Muscle layer of colon (tissue), 2 donors: ENCODE measurements at regions not wholly inside any gene's neighbourhood (a gene's known extent, or its start where the extent isn't known, plus 50 kb on each side); places are given as distances from the start of the nearest gene placed in this dataset.

Source experiments
- H3K27ac ChIP-seq: one replicate; pipeline ENCODE4 v1.7.0; 2013; ENCODE audit warnings: low read depth, mild to moderate bottlenecking, low read length, moderate library complexity
- H3K27me3 ChIP-seq, 2 donors: one replicate each; pipeline ENCODE4 v1.7.0; 2013; ENCODE audit warnings: low read length in 2 of 2, mild to moderate bottlenecking in 2 of 2; ENCODE audit not compliant: insufficient read depth in 2 of 2, control insufficient read depth in 1 of 2
- H3K36me3 ChIP-seq: one replicate; pipeline ENCODE4 v1.7.0; 2013; ENCODE audit warnings: mild to moderate bottlenecking, low read length; ENCODE audit not compliant: insufficient read depth
- H3K4me1 ChIP-seq: one replicate; pipeline ENCODE4 v1.7.0; 2013; ENCODE audit warnings: mild to moderate bottlenecking, low read length; ENCODE audit not compliant: insufficient read depth
- H3K4me3 ChIP-seq, 2 donors: one replicate each; pipeline ENCODE4 v1.7.0; 2013; ENCODE audit warnings: low read length in 2 of 2, low read depth in 1 of 2, mild to moderate bottlenecking in 1 of 2, moderate library complexity in 1 of 2
- H3K9ac ChIP-seq: one replicate; pipeline ENCODE4 v1.7.0; 2013; ENCODE audit warnings: low read length
- H3K9me3 ChIP-seq: one replicate; pipeline ENCODE4 v1.7.0; 2013; ENCODE audit warnings: mild to moderate bottlenecking, low read length
- donor health status: abdominal sarcoma.
- donor health status: Adenocarcinoma of cecum.

DNA sequence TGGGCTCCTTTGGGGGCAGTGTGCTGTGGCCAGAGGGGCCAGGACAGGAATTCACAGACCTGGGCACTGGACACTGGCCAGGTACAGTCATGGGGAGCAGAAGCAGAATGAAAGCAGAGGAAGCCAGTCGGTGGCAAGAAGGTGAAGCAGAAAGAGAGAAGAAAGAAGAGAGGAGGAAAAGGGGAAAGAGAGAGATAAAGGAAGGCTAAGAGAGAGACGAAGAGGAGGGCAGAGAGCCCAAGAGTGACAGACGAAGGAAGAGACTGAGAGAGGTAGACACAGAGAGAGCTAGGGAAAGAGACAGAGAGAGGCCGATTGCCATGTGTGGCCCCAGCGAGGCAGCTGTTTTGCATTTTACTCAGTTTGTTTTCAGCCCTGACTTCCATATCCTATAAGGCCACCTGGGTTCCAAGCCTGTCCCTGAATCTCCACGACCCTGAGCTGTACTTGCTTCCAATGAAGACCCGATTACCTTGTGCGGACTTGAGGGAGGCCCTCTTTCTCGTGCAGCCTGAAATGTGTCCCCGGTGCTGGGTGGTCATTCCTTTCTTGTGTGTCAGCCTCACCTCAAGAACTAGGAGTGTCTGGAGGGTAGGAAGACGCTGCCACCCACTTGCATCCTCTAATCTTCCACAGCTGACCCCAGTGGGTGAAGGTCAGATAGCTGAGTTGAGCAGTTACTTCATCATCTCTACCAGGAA, 73.9 kb downstream of the LSM3 start:
- Histone ChIP-seq H3K9me3 (no peaks in the 10 kb centered on the region), H3K27me3 (no peaks in the 10 kb centered on the region), H3K4me3 (no peak overlapping the region), H3K27ac (no peak overlapping the region), H3K36me3 (no peaks in the 10 kb centered on the region), H3K9ac (no peak overlapping the region), H3K4me1 (no peaks in the 10 kb centered on the region)

DNA sequence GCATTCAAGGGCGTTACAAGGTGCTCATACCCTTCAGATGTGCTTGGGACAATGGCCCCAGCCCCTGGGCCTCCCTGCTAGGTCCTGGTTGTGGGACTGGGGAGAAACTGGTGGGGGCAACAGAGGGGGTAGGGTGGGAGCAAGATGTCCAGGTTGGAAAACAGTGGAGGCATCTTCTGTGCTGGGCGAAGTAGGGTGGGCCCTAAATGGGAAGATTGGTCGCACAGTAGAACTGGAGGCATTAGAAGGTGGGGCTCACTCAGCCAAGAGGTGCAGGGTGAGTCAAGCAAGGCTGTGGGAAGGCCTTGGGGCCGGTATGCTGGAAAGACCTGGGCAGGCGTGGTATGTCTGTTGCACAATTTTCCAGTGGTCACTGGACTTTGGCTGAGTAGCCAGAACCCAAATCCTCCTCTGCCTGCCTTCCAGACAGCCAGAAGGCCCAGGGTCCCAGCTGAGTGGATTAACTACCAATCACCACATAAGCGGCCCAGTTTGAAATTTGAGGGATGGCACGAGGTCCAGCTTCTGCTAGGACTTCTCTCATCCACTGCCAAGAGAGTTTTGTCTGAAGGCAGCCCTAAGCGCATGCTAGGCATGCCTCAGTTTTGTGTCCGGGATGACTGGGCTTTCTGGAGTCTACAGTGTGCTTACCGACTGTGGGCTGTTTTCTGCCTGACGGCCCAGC, 74.5 kb downstream of the LSM3 start:
- no peaks in the 10 kb centered on the region for H3K27me3 ChIP-seq
- no peak overlapping the region for H3K27ac ChIP-seq
- no peak overlapping the region for H3K9ac ChIP-seq
- H3K36me3 ChIP-seq = no peaks in the 10 kb centered on the region
- no peak overlapping the region for H3K4me3 ChIP-seq
- no peaks in the 10 kb centered on the region for H3K9me3 ChIP-seq
- H3K4me1 ChIP-seq = no peaks in the 10 kb centered on the region

DNA sequence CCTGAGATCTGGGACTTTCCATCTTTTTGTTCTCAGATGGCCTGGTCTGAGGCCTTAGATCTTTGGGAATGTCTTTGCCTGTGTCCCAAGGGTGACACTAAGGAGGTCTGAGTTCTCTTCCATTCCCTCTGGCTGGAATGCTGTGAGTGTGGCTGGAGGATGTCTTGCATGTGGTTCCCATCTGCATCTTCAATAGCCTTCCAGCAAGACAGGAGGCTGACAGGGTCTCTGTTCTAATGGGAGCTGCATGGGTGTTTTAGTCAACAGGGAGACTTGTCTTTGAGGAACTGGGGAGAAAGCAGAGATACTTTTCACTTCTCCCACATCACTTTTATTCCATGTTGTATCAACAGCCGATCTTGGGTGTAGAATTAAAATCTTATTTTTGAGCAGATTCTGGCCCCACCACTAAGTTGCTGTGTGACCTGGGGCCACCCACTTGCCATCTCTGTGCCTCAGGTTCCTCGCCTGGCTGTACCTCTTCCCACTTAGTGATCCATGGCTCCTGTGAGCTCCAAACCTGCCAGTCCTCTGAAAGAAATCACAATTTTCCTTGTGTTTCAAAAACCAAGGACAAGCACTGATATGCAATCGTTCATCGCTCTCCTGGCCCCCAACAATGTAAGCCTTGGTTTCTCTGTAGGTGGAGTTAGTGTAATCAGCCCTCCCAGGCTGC, 75.2 kb downstream of the LSM3 start:
- H3K9ac ChIP-seq = no peak overlapping the region
- no peaks in the 10 kb centered on the region for H3K27me3 ChIP-seq
- no peaks in the 10 kb centered on the region for H3K36me3 ChIP-seq
- H3K27ac ChIP-seq = no peak overlapping the region
- no peaks in the 10 kb centered on the region for H3K4me1 ChIP-seq
- no peaks in the 10 kb centered on the region for H3K9me3 ChIP-seq
- no peak overlapping the region for H3K4me3 ChIP-seq

DNA sequence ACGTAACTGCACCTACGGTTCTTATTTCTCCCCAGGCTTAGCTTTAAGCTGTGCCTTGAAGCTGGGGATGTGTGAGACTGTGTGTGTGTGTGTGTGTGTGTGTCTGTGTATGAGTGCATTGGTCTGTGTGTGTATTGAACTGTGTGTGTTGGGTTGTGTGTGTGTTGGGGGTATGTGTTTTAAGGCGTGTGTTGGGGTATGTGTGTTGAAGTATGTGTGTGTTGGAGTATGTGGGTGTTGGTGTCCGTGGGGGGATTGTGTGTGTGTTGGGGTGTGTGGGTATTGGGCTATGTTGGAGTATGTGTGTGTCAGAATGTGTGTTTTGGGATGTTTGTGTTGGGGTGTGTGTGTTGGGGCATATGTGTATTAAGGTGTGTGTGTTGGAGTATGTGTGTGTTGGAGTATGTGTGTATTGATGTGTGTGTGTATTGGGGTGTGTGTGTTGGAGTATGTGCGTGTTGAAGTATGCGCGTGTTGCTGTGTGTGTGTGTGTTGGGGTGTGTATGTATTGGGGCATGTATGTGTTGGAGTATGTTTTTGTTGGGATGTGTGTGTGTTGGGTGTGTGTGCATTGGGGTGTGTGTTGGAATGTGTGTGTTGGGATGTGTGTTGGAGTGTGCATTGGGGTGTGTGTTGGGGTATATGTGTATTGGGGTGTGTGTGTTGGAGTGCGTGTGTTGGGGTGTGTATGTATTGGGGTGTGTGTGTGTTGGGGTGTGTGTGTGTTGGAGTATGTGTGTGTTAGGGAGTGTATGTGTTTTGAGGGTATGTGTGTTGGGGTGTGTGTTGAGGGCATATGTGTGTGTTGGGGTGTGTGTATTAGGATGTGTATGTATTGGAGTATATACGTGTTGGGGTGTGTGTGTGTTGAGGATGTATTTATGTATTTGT, 76.4 kb downstream of the LSM3 start:
- H3K4me1 ChIP-seq = no peaks in the 10 kb centered on the region
- H3K36me3 ChIP-seq = no peaks in the 10 kb centered on the region
- H3K27ac ChIP-seq = no peak overlapping the region

DNA sequence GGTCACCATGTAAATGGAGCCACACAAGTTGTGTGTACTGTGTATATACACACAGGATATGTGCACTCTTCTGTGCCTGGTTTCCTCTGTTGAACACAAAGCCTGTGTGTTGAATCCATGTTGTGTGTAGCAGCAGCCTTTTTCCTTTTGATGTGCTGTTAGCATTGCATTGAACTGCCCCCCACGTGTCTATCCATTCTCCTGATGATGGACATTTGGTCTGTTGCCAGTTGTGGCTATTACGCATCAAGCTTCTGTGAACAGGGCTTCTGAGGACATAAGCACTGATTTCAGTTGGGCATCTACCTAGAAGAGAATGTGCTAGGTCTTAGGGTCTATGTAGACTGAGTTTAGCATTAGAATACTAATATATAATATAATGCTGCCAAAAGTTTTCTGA, 77.4 kb downstream of the LSM3 start:
- H3K4me1 ChIP-seq = no peaks in the 10 kb centered on the region
- H3K36me3 ChIP-seq = no peaks in the 10 kb centered on the region
- H3K27me3 ChIP-seq = no peaks in the 10 kb centered on the region
- no peak overlapping the region for H3K4me3 ChIP-seq
- H3K27ac ChIP-seq = no peak overlapping the region
- H3K9ac ChIP-seq = no peak overlapping the region
- no peaks in the 10 kb centered on the region for H3K9me3 ChIP-seq

More for the DNA sequence above, 76.4 kb downstream of the LSM3 start:
- H3K9me3 ChIP-seq = no peaks in the 10 kb centered on the region
- H3K9ac ChIP-seq = no peak overlapping the region
- H3K4me3 ChIP-seq = no peak overlapping the region
- no peaks in the 10 kb centered on the region for H3K27me3 ChIP-seq

DNA sequence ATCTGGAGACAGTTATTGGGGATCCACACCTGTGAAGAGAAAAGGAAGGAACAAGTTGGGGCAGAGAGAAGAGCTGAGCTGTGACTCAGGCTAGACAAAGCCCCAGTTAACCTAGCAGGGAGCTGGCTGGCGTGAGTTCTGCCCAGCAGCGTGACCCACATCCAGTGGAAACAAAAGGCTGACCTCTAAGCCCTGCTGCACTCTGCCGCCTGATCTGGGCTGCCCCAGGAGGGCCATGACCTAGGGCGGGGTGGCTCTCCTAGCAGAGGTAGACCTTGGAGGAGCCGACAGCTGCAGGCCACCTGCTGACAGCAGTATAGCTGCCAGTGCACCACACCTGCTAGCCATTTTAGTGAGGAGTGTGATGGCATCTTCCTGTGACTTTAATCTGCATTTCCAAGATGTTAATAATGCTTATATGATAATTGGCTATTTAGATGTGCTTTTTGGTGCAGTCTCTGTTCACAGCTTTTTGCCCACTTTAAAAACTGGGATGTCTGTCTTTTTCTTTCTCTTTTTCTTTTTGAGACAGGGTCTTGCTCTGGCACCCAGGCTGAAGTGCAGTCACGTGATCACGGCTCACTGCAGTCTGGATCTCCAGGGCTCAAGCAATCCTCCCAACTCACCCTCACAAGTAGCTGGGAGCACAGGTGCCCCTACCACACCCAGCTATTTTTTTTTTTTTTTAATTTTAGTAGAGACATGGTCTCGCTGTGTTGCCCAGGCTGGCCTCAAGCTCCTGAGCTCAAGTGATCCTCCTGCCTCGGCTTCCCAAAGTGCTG, 78.1 kb downstream of the LSM3 start:
- H3K27me3 ChIP-seq = no peaks in the 10 kb centered on the region
- H3K27ac ChIP-seq = no peak overlapping the region
- no peak overlapping the region for H3K9ac ChIP-seq
- H3K36me3 ChIP-seq = no peaks in the 10 kb centered on the region
- H3K4me1 ChIP-seq = peaks cover 3% of the 10 kb centered on the region
- no peaks in the 10 kb centered on the region for H3K9me3 ChIP-seq
- no peak overlapping the region for H3K4me3 ChIP-seq

DNA sequence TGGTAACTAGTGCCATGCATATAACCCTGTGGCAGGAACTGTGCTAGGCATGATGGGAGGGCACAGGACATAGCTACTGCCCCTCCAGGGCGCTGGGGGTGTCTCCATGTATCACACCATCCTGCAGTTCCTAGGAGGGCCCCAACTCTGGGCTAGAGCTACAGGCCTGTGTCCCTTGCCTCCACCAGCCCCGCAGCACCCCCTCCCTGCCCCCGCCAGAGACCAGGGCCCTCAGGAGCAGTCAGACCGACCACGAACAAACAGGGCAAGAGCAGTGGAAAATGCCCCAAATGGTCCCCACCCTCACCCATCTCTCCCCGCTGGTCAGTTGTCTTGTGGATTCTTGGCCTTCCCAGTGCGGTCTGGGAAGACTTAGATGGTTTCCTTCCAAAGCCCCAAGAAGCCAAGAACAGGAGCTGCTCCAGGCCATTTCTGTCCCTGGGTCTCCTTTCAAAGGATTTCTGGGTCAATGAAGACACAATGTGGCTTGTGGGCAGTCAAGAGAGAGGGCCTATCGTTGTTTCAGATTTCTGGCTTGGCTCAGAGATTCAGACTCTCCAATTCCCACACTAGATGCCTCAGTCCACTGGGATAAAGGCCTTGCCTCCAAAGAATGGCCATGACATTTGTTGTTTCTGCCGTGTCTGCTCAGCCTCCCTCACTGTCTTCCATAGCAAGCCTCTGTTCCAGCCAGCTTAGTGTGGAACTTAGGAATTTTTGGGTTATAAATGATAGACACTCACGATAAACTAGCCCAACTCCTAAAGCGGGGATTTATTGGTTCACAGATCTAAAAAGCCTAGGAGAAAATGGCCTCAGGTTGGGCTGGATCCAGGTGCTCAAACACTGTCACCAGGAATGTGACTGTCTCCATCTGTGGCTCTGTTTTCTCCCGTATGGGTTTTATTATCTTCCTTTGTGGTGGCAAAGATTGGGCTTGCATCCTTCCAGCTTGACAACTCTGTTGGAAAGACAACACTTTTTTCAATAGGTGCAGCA, 80.6 kb downstream of the LSM3 start:
- Histone ChIP-seq H3K36me3 (no peaks in the 10 kb centered on the region), H3K9me3 (no peaks in the 10 kb centered on the region), H3K4me3 (no peak overlapping the region), H3K9ac (no peak overlapping the region), H3K27ac (no peak overlapping the region), H3K4me1 (peaks cover 3% of the 10 kb centered on the region), H3K27me3 (no peaks in the 10 kb centered on the region)

DNA sequence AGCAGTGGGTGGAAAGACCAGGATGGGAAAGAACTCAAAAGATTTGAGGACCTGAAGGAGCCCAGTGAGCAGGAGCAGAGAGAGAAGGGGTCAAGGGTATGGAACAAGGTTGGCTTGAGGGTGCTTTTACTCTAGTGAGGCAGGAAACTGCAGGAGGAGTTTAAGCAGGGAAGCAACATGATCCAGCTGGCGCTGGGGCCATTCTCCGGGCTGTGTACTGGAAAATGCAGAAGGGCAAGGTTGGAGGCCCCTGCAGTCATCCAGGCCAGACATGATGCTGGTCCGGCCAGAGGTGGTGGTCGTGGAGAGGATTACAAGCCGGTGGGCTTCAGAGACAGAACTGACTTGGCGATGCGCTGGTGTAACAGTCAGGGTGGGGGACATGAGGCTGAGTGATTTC, 81.8 kb downstream of the LSM3 start:
- no peaks in the 10 kb centered on the region for H3K27me3 ChIP-seq
- H3K4me3 ChIP-seq = no peak overlapping the region
- no peak overlapping the region for H3K27ac ChIP-seq
- no peak overlapping the region for H3K9ac ChIP-seq
- no peaks in the 10 kb centered on the region for H3K9me3 ChIP-seq
- H3K36me3 ChIP-seq = no peaks in the 10 kb centered on the region
- peaks cover 3% of the 10 kb centered on the region for H3K4me1 ChIP-seq

DNA sequence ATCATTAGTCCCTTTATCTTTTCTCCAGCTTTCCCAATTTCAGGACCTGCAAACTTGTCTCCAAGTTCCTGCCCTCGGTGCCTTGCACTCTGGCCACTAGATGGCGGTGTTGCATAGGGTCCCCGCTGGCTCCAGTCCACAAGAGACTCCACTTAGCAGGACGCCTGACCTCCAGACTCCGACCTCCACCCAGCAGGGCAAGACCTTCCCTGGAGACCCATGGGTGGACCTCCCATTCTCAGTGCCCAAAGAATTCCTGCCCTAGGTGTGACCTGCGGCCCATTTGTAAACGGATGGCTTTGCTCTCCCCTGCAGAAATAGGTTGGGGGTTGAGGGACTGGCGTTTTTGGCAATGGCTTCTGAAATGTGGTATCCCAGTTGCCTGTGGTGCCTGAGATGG, 82.6 kb downstream of the LSM3 start:
- Histone ChIP-seq H3K4me1 (peaks cover 3% of the 10 kb centered on the region), H3K4me3 (no peak overlapping the region), H3K9ac (no peak overlapping the region), H3K27ac (no peak overlapping the region), H3K27me3 (no peaks in the 10 kb centered on the region), H3K36me3 (no peaks in the 10 kb centered on the region), H3K9me3 (no peaks in the 10 kb centered on the region)

DNA sequence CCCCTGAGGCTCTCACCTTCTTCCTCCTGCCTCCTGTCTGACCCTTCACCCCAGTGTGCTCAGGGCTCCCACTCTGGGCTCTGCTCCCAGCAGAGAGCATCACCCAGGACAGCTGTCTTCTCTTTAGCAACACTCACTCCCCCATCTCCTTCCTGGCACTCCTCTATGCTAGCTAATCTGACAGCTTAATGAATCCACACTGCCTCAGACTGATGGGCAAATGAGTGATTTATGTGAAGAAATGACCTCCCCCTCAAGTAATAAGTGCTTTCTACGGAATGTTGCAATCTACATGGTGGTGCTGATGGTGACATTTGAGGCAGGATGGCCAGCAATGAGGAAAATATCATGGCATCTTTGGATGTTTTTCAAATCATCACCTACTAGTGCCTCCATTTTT, 83.6 kb downstream of the LSM3 start:
- Histone ChIP-seq H3K36me3 (no peaks in the 10 kb centered on the region), H3K9ac (no peak overlapping the region), H3K4me3 (no peak overlapping the region), H3K4me1 (peaks cover 3% of the 10 kb centered on the region), H3K27ac (no peak overlapping the region), H3K27me3 (no peaks in the 10 kb centered on the region), H3K9me3 (no peaks in the 10 kb centered on the region)
